SK-N-SH (cell line): ENCODE measurements at regions not wholly inside any gene's neighbourhood (a gene's known extent, or its start where the extent isn't known, plus 50 kb on each side); places are given as distances from the start of the nearest gene placed in this dataset.

Source experiments
- CTCF ChIP-seq: fragments of 200-600 bp; sonication (generic); IDR thresholded peaks from 2 replicates; pipeline ENCODE4 v1.6.1; 2017; ENCODE audit warnings: antibody characterized with exemption, mild to moderate bottlenecking, moderate library complexity
- EP300 ChIP-seq, 2 experiments: IDR thresholded peaks; 2 replicates each; pipeline versions ENCODE4 v1.4.0 to v1.6.1; 2012; ENCODE audit warnings: borderline replicate concordance in 1 of 2, low read depth in 1 of 2, low read length in 1 of 2
- GATA2 ChIP-seq: sonication (generic); formaldehyde crosslinking; IDR thresholded peaks from 2 replicates; pipeline ENCODE4 v1.5.0; 2020; ENCODE audit warnings: mild to moderate bottlenecking, missing genetic modification reagents
- IRF3 ChIP-seq: fragments of 150-350 bp; IDR thresholded peaks from 2 replicates; pipeline ENCODE4 v1.6.1; 2016; ENCODE audit warnings: mild to moderate bottlenecking, low read depth, low read length
- JUND ChIP-seq: IDR thresholded peaks from 2 replicates; pipeline ENCODE4 v1.4.0; 2012
- MAX ChIP-seq: IDR thresholded peaks from 2 replicates; pipeline ENCODE4 v1.4.0; 2012; ENCODE audit warnings: low read depth
- NRF1 ChIP-seq: IDR thresholded peaks from 2 replicates; pipeline ENCODE4 v1.6.1; 2012; ENCODE audit warnings: low read depth, mild to moderate bottlenecking, low read length
- RAD21 ChIP-seq: IDR thresholded peaks from 2 replicates; pipeline ENCODE4 v1.6.1; 2012; ENCODE audit warnings: mild to moderate bottlenecking, low read length
- SIN3A ChIP-seq: IDR thresholded peaks from 2 replicates; pipeline ENCODE4 v1.6.1; 2012; ENCODE audit warnings: low read depth, mild to moderate bottlenecking, low read length, moderate library complexity, borderline replicate concordance
- TEAD4 ChIP-seq: IDR thresholded peaks from 2 replicates; pipeline ENCODE4 v1.4.0; 2012; ENCODE audit warnings: mild to moderate bottlenecking, borderline replicate concordance; ENCODE audit not compliant: insufficient read depth

- TF ChIP-seq SIN3A, result no peak
- TF ChIP-seq CTCF, result no peak
- no peak for TF ChIP-seq TEAD4
- TF ChIP-seq EP300 (IDR thresholded peaks at IDR 0.05; ENCODE audit: borderline replicate concordance in 1 of 2, low read depth in 1 of 2, low read length in 1 of 2), result no peak
- no peak for TF ChIP-seq MAX
- no peak for TF ChIP-seq IRF3
- no peak for TF ChIP-seq GATA2 (CRISPR knock-in tag)
- TF ChIP-seq NRF1, result no peak
- TF ChIP-seq RAD21, result no peak
- TF ChIP-seq JUND, result no peak
These were observed 308.4 kb downstream of the ABCC12 start for GRCh38 chr16:47847220-47847970.
